ENCODE measurements at regions not wholly inside any gene's neighbourhood (a gene's known extent, or its start where the extent isn't known, plus 50 kb on each side); places are given as distances from the start of the nearest gene placed in this dataset.

GRCh38 chr13:62908321-62908720 lies 1492.7 kb upstream of the PCDH20 start:
- WGBS (ENCODE audit: extremely low coverage, insufficient read length, low lambda C conversion rate): no CpG with 5 or more reads among the region's 3 CpGs
- no peaks in the 10 kb centered on the region for H3K23me2 ChIP-seq (ENCODE audit: insufficient read length, low read depth, low read length, poor library complexity, severe bottlenecking)
- no peaks in the 10 kb centered on the region for H3K4me1 ChIP-seq (ENCODE audit: insufficient read depth, low read length)

More at GRCh38 chr13:62908321-62908720, 1492.7 kb upstream of the PCDH20 start:
- H3K79me2 ChIP-seq (ENCODE audit: insufficient read depth, low read length): no peaks in the 10 kb centered on the region
- no peaks in the 10 kb centered on the region for H3K9me3 ChIP-seq (ENCODE audit: control insufficient read depth, low read depth, low read length)
- no peak overlapping the region for H2BK12ac ChIP-seq (ENCODE audit: insufficient read length, low read depth, low read length)
- no peak overlapping the region for H3K56ac ChIP-seq (ENCODE audit: insufficient read length, low read depth, low read length)
- H3K79me1 ChIP-seq (ENCODE audit: insufficient read depth, low read depth, low read length, poor library complexity, severe bottlenecking): no peaks in the 10 kb centered on the region
- H3T11ph ChIP-seq (ENCODE audit: low read length): no peak overlapping the region
- TF ChIP-seq CTCF (conservative IDR thresholded peaks at IDR 0.05): no peak
- no peaks in the 10 kb centered on the region for H3K27me3 ChIP-seq (ENCODE audit: insufficient read depth, low read length)
- Mint-ChIP-seq H3K27ac (no peak overlapping the region), H3K36me3 (ENCODE audit: insufficient read depth in 1 of 3, low read depth in 3 of 3) (no peaks in the 10 kb centered on the region), H3K4me3 (no peak overlapping the region), H3K9me3 (no peaks in the 10 kb centered on the region), H3K27me3 (ENCODE audit: low read depth) (no peaks in the 10 kb centered on the region), H3K4me1 (no peaks in the 10 kb centered on the region)
- no peak overlapping the region for H3K4me2 ChIP-seq (ENCODE audit: insufficient read depth, insufficient read length, low read length)
- H3K14ac ChIP-seq (ENCODE audit: insufficient read depth, low read length): no peak overlapping the region
- H4K5ac ChIP-seq (ENCODE audit: insufficient read length, low read depth, low read length): no peak overlapping the region
- no peaks in the 10 kb centered on the region for H4K20me1 ChIP-seq (ENCODE audit: control insufficient read depth, insufficient read depth, insufficient read length)
- no peak overlapping the region for H4K8ac ChIP-seq (replicated peaks; ENCODE audit: insufficient read length, low read depth, low read length)
- no peak overlapping the region for H3K23ac ChIP-seq (ENCODE audit: insufficient read length, low read depth, low read length)
- H2AFZ ChIP-seq (ENCODE audit: low read length): no peak overlapping the region
- no peak overlapping the region for H4K91ac ChIP-seq (ENCODE audit: insufficient read length, low read depth, low read length)
- H3K27ac ChIP-seq (ENCODE audit: insufficient read length, low read depth, low read length): no peak overlapping the region
- H2BK5ac ChIP-seq (ENCODE audit: insufficient read length, low read length): no peak overlapping the region
- H3K4ac ChIP-seq (ENCODE audit: low read depth, low read length): no peak overlapping the region
- DNase-seq: no peak
- H3K18ac ChIP-seq (ENCODE audit: insufficient read length, low read depth, low read length): no peak overlapping the region
- H3K9ac ChIP-seq (ENCODE audit: extremely low read depth, insufficient read length, low read length): no peak overlapping the region
- H2BK15ac ChIP-seq (ENCODE audit: low read depth, low read length): no peak overlapping the region
- no peak overlapping the region for H2BK20ac ChIP-seq (ENCODE audit: low read depth, low read length, poor library complexity, severe bottlenecking)
- no peak overlapping the region for H2AK5ac ChIP-seq (ENCODE audit: insufficient read length, low read length)
- H2BK120ac ChIP-seq (ENCODE audit: low read depth, low read length, poor library complexity, severe bottlenecking): no peak overlapping the region
